ENCODE measurements at regions not wholly inside any gene's neighbourhood (a gene's known extent, or its start where the extent isn't known, plus 50 kb on each side); places are given as distances from the start of the nearest gene placed in this dataset.

DNA sequence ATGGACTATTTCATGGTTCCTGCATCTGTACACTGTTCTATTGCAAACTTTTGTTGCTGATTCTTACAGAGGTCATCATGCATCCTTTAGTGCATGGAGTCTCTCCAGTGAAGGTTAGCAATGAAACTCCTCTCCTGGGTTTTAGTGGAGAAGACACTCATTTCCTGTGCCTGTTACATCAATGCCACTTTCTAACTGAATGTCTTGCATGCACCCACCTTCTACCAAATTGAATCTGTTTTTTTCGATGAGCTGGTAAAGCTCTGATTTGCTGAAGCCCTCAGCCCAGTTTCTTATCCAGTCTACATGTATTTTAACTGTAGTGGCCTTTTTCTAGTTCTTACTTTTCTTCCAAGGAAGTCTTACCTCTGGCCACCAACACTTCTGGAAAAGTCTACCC is 591.8 kb upstream of the ADAMTS16 start:
- Histone ChIP-seq H4K20me1 (ENCODE audit: insufficient read depth) (no peaks in the 10 kb centered on the region), H3K4me3 (IDR thresholded peaks at IDR 0.05; ENCODE audit: insufficient read depth, low read depth, low read length) (no peak overlapping the region), H3K9ac (no peak overlapping the region), H3K27me3 (ENCODE audit: insufficient read depth, low read depth) (no peaks in the 10 kb centered on the region), H3K79me2 (ENCODE audit: insufficient read depth, low read depth) (no peaks in the 10 kb centered on the region), H2AFZ (ENCODE audit: low read depth) (no peak overlapping the region), H3K36me3 (ENCODE audit: insufficient read depth) (no peaks in the 10 kb centered on the region), H3K27ac (no peak overlapping the region), H3K4me2 (no peak overlapping the region), H3K4me1 (ENCODE audit: low read depth, poor library complexity, severe bottlenecking) (no peaks in the 10 kb centered on the region)
- TF ChIP-seq CTCF (conservative IDR thresholded peaks at IDR 0.05; ENCODE audit: low read depth, low read length), result no peak

GRCh38 chr5:4549351-4549750 is 590.8 kb upstream of the ADAMTS16 start:
- no peak overlapping the region for H3K27ac ChIP-seq
- no peaks in the 10 kb centered on the region for H3K4me1 ChIP-seq (ENCODE audit: low read depth, poor library complexity, severe bottlenecking)
- no peak overlapping the region for H3K4me2 ChIP-seq
- no peak for TF ChIP-seq CTCF (conservative IDR thresholded peaks at IDR 0.05; ENCODE audit: low read depth, low read length)
- no peak overlapping the region for H2AFZ ChIP-seq (ENCODE audit: low read depth)
- H4K20me1 ChIP-seq (ENCODE audit: insufficient read depth), result no peaks in the 10 kb centered on the region
- H3K4me3 ChIP-seq (IDR thresholded peaks at IDR 0.05; ENCODE audit: insufficient read depth, low read depth, low read length), result no peak overlapping the region
- H3K36me3 ChIP-seq (ENCODE audit: insufficient read depth), result no peaks in the 10 kb centered on the region
- no peaks in the 10 kb centered on the region for H3K79me2 ChIP-seq (ENCODE audit: insufficient read depth, low read depth)
- no peaks in the 10 kb centered on the region for H3K27me3 ChIP-seq (ENCODE audit: insufficient read depth, low read depth)
- no peak overlapping the region for H3K9ac ChIP-seq

DNA sequence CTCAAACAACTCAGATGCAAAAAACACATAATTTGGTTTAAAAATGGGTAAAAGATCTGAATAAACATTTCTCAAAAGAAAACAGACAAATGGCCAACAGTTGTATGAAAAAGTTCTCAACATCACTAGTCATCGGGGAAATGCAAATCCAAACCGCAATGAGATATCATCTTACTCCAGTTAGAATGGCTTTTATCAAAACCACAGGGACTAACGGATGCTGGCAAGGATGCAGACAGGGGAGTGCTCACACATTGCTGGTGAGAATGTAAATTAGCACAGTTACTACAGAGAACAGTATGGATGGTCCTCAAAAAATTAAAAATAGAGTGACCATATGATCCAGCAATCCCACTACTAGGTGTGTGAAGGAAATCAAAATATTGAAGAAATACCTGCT is 589.1 kb upstream of the ADAMTS16 start:
- Histone ChIP-seq H3K36me3 (ENCODE audit: insufficient read depth) (no peaks in the 10 kb centered on the region), H3K4me2 (no peak overlapping the region), H2AFZ (ENCODE audit: low read depth) (no peak overlapping the region), H3K27ac (no peak overlapping the region), H4K20me1 (ENCODE audit: insufficient read depth) (no peaks in the 10 kb centered on the region), H3K4me1 (ENCODE audit: low read depth, poor library complexity, severe bottlenecking) (no peaks in the 10 kb centered on the region), H3K9ac (no peak overlapping the region), H3K79me2 (ENCODE audit: insufficient read depth, low read depth) (no peaks in the 10 kb centered on the region), H3K4me3 (IDR thresholded peaks at IDR 0.05; ENCODE audit: insufficient read depth, low read depth, low read length) (no peak overlapping the region), H3K27me3 (ENCODE audit: insufficient read depth, low read depth) (no peaks in the 10 kb centered on the region)
- TF ChIP-seq CTCF (conservative IDR thresholded peaks at IDR 0.05; ENCODE audit: low read depth, low read length), result no peak

GRCh38 chr5:4553130-4553529 is 587.0 kb upstream of the ADAMTS16 start:
- Histone ChIP-seq H3K9ac (no peak overlapping the region), H2AFZ (ENCODE audit: low read depth) (no peak overlapping the region)
- TF ChIP-seq CTCF (conservative IDR thresholded peaks at IDR 0.05; ENCODE audit: low read depth, low read length), result no peak

GRCh38 chr5:4553978-4554377 is 586.2 kb upstream of the ADAMTS16 start:
- Histone ChIP-seq H3K4me1 (ENCODE audit: low read depth, poor library complexity, severe bottlenecking) (no peaks in the 10 kb centered on the region), H2AFZ (ENCODE audit: low read depth) (no peak overlapping the region), H3K27me3 (ENCODE audit: insufficient read depth, low read depth) (no peaks in the 10 kb centered on the region), H3K79me2 (ENCODE audit: insufficient read depth, low read depth) (no peaks in the 10 kb centered on the region), H3K27ac (no peak overlapping the region), H3K9ac (no peak overlapping the region), H4K20me1 (ENCODE audit: insufficient read depth) (no peaks in the 10 kb centered on the region), H3K36me3 (ENCODE audit: insufficient read depth) (no peaks in the 10 kb centered on the region), H3K4me2 (no peak overlapping the region), H3K4me3 (IDR thresholded peaks at IDR 0.05; ENCODE audit: insufficient read depth, low read depth, low read length) (no peak overlapping the region)
- TF ChIP-seq CTCF (conservative IDR thresholded peaks at IDR 0.05; ENCODE audit: low read depth, low read length), result no peak

More at GRCh38 chr5:4553130-4553529, 587.0 kb upstream of the ADAMTS16 start:
- Histone ChIP-seq H3K27ac (no peak overlapping the region), H4K20me1 (ENCODE audit: insufficient read depth) (no peaks in the 10 kb centered on the region), H3K36me3 (ENCODE audit: insufficient read depth) (no peaks in the 10 kb centered on the region), H3K79me2 (ENCODE audit: insufficient read depth, low read depth) (no peaks in the 10 kb centered on the region), H3K4me1 (ENCODE audit: low read depth, poor library complexity, severe bottlenecking) (no peaks in the 10 kb centered on the region), H3K4me2 (no peak overlapping the region), H3K27me3 (ENCODE audit: insufficient read depth, low read depth) (no peaks in the 10 kb centered on the region), H3K4me3 (IDR thresholded peaks at IDR 0.05; ENCODE audit: insufficient read depth, low read depth, low read length) (no peak overlapping the region)
